ENCODE measurements at regions not wholly inside any gene's neighbourhood (a gene's known extent, or its start where the extent isn't known, plus 50 kb on each side); places are given as distances from the start of the nearest gene placed in this dataset.

DNA sequence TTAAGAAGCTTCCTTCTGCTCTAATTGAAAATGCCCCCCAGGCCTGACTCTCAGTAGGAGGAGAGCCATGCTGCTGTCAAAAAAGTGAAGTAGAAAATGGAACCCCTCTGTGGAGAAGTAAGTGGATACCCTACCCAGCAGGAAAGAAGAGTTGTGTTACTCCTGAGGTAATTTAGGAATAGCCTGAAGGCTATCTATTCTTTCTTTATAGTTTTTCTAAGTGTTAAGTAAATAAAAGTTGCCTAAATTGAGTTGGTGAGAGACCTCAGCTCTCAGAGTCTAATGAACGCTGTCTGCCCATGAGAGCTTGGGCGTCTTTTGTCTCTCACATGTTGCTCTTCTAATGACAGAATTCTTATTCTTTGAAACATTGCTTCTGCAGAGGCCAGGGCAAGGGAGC lies 116.2 kb downstream of the NSUN3 start:
- no peak for DNase-seq (ENCODE audit: low spot score)

DNA sequence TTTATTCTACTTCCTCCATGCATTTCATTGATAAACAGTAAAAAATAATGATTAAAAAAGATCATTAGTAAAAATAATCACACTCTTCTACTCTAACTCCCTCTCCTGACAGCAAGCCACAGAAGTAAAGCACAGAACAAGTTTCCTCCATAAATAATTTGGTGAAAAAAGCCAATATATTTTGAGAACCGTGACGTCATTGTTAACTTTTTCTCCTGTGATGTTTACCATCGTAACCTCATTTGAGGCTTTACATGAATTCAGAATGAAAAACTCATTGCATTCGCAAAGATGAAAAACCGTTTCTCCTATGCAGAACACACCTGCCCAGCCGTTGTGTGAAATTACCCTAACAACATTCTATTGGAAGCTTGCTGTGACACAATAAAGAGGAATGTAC lies 120.7 kb downstream of the NSUN3 start:
- DNase-seq (ENCODE audit: low spot score), result no peak

DNA sequence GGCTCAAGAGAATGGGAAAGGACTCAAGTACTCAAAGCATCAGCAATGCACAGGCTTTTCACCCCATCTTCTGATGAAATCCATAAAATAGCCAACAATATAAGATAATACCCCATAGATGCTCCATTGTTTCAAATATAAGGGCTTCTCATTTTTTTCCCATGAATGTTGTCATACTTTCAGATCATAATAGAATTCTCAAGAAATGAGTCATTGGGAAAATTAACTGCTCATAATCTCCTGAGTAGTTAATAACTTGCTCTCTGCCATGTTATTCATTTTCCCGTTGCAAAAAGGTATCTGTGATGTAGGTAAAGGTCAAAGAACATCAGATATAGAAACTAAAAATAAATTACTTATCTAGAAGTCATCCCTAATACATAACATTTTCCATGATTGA lies 121.9 kb downstream of the NSUN3 start:
- no peak for DNase-seq (ENCODE audit: low spot score)

DNA sequence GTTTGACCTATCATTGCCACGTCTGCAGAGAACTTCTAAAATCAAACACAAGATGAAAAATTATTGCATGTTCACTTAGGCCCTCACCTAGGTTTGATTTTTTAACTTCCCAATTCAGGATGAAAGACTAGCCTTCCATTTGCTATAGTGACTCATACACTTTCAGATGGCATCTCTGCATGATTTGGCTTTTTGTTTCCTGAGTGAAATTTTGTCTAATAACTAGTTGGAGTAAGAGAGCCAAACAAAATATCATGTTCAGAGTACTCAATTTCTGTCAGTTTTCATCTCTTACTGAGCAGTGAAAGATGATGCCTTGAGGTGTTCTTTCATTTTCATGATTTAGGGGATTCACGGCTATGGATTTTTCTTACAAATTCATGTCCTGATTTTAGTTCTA lies 122.9 kb downstream of the NSUN3 start:
- DNase-seq (ENCODE audit: low spot score), result peak; percentile 11

DNA sequence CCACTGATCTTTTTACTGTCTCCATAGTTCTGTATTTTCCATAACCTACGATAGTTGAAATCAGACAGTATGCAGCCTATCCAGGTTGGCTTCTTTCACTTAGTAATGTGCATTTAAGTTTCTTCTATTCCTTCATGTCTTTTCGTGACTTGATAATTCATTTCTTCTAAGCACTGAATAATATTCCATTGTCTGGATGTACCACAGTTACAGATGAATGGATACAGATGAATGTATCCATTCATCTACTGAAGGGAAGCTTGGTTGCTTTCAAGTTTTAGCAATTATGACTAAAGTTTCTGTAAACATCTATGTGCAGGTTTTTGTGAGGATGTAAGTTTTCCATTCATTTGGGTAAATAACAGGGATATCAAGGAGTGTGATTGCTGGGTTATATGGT lies 124.8 kb downstream of the NSUN3 start:
- DNase-seq (ENCODE audit: low spot score), result no peak

DNA sequence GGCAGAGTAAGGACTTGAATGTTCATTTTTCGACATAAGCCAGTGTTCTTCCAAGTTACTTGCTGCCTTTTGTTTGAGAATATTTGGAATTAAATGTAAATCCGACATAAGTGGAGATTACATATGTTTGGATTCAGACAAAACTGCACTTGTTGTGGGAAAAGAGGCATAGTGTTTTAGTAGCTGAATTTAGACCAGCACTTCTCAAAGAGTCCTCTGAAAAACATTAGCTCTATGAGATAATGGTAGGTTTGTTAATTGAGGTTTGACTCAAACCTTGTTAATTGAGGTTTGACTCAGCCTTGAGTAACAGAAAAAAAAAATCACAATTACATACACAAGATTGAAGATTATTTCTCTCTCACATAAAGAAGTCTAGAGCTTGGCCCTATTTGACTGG lies 132.5 kb downstream of the NSUN3 start:
- no peak for DNase-seq (ENCODE audit: low spot score)

DNA sequence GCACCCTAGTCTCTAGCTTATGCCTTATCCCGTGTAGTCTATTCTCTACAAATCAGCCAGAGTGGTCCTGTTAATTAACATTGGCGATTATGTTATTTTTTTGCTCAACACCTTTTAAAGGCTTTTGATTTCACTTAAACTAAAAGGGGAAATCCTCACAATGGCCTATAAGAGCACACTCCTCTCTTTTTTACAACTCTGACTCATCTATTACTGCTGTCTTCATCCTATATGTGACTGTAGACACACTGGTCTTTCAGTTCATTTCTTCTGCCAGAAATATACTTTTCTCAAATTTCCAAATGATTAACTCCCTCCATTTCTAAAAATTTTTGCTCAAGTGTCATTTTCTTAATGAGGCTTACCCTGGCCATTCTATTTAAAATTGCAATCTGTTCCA lies 143.4 kb downstream of the NSUN3 start:
- DNase-seq (ENCODE audit: low spot score), result no peak

DNA sequence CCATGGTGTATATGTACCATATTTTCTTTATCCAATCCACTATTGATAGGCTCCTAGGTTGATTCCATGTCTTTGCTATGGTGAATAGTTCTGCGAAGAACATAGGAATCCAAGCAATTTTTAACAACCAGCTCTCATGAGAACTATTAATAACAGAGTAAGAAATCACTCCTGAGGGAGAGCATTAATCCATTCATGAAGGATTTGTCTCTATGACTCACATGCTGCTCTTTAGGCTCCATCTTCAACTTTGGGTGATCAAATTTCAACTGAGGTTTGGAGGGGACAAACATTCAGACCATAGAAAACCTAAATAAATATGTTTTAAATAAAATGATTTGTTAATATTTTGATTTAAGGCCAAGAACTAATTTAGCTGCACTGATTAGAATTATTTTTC lies 147.4 kb downstream of the NSUN3 start:
- DNase-seq (ENCODE audit: low spot score), result no peak

DNA sequence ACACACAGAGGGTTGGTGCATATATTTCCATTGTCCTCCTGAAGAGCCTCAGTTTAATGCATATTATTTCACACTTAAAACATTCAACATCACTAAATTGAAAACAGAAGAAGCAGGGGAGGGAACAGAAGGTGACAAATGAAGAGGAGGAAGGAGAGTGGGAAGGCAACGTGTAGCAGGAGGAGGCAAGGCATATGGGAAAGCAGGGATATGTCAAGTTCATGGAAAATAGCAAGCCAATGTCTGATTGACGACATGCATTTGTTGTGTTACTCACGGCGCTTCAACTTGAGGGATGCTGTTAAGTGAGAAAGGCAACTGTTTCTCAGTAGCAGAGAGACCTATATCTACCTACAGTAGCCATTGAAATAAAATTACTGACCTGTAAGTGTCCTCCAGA lies 154.5 kb downstream of the NSUN3 start:
- peak; percentile 70 for DNase-seq (ENCODE audit: low spot score)

DNA sequence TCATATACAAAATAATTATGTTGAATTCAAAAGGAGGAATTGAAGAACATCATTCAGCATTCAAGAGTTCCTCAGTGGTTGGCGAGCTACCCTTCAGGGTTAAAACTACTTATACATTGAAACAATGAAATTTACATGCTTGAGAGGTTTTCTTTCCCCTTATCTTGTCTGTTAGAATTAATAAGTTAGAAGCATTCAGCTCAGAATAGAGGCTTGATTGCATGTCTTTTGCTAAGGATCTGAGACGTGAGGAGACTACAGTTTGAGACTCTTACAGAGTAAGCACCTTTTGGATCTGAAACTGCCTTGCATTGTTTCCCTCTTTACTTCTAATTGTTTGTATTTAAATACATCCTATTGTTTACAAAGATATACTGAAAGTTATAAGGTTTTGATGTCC lies 157.6 kb downstream of the NSUN3 start:
- DNase-seq (ENCODE audit: low spot score), result no peak

DNA sequence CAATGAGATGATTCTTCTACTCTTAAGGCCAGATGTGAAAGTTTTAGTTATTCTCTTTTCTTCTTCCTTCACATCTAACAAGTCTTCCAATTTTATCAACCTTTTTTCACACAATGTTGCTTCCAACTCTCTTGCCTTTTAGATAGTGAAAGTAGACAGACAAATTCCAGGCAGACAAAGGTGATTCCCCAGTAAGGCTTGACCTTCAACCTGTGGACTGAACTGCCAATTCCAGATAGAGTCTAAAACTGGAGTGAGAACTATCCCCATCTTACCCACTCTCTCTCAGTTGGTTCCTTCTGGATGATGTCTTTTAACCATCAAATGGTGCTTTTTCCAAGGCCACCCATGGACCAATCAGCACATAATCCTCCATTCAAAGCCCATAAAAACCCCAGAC lies 159.0 kb downstream of the NSUN3 start:
- no peak for DNase-seq (ENCODE audit: low spot score)

DNA sequence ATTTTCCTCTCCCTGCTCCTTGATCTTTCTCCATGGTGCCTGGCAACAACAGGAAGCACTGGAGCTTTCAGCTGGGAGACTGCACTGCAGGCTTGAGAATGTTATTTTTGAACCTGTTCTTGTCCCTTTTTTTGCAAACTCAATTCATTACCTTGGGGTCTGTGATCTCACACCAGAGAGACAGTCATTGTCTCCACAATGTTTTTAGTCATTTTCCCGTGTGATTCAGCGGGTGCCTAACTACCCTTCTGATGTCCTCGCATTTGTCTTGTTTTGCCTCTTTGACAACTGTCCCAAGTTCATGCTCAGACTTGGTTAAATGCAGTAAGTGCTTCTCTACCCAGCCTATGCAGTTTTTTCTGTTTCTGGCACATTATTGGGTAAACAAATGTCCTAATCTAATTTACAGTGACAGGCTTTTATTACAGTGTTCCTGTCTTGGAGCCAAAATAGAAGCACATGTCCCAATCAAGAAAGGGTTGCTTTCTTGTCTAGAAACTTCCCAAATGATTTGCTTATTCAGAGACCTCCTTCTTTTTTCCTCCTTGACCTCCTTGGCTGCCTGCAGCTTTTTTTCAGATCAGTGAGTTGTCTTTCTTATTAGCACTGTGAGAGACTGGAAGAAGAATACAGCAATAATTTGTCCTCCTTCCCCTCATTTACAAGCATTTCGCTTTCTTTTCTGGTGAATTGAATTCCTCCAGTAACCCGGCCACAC lies 162.4 kb downstream of the NSUN3 start:
- peak; percentile 52 for DNase-seq (ENCODE audit: low spot score)

DNA sequence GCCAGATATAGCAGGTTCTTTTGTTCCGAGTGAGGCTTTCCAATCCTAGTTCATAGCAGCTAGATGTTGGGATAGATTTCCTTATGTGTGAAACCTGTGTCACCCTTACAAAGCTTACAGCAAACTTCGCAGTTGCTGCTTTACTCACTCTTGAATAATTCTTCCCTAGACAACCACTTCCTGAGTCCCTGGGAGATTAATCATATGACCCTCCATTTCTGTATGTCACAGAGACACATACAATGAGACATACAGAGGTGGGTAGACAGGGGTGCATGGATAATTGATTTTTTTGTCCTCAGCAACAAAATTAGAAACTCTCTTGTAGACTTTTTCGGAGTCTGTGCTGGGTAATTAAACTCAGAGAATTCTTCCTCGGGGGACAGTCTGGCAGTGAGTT lies 163.2 kb downstream of the NSUN3 start:
- no peak for DNase-seq (ENCODE audit: low spot score)

DNA sequence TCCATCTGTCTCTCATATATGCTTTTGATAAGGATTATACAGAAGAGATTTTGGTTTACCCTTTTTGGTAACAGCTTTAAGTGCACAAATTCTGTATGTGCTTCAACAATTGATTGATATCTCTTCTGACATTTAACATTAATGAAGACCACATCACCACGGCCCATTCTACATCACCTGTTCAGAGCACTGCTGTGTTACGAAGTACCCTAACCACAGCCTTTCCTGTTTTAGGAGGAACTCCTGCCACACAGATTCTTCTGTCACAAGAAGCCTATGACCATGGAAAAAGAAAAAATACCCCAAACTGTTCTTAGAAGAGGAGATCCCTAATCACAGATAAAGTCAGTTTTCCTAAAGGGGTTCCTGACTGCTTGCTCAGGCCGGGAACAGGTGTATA lies 170.1 kb downstream of the NSUN3 start:
- no peak for DNase-seq (ENCODE audit: low spot score)

DNA sequence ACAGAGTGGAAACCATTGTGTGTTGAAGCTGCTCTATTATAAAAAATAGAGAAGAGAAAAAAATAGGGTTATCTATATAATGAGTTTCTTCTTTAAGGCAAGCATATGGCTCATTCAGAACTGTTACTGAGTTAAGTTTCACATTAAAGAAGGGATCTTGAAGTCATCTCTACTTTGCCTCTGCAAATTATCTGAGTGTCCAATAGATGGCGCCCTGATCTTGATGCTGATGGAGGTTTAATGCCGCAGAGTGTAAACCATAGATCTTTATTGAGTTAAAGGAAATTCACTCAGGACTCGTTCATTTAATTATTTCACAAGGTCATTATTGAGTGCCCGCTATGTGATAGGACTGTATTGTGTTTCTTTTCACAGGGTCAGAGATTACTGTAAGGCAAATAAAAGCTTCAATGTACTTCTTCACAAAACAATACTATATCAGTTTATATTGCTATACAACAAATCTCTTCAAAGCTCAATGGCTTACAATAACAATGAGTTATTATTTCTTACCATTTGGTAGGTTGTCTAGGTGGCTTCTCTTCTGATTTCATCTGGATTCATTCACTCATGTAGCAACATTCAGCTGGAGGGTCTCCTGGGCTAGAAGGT lies 171.4 kb downstream of the NSUN3 start:
- peak; percentile 65 for DNase-seq (ENCODE audit: low spot score)

DNA sequence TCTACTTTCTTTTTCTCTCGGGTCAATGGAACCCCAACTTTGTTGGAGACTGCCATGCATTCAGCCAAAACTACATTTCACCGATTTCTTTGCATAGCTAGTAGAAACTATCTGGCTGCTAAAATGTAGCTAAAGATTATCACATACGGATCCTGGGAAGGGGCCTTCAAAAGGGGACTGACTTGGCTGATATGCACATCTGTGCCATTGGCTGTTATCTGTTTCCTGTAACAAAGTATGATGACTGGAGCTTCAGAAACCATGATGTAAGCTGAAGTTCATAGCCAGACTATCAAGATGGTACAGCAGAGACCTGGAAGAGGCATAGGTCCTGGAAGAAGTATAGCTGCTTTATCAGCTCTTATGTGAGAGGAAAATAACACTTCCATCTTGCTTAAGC lies 179.1 kb downstream of the NSUN3 start:
- DNase-seq (ENCODE audit: low spot score), result no peak

DNA sequence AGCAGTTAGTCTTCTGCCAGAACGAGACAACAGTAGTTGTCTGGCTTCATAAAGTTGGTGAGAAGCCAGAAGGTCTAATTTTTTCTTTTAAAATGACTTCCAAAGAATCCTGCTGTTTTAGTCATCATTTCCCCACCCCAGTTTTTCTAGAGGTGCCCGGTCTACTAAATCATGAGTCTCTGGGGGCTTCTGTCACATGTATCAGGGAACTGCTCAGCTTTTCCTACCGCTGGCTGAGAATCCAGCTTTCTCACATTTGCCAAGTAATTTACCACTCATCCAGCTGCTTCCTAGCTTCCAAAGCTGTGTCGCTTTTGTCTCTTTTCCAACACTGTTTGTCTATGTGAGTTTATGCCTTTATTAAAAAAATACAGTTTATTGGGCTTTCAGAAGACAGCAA lies 183.3 kb downstream of the NSUN3 start:
- DNase-seq (ENCODE audit: low spot score), result no peak

DNA sequence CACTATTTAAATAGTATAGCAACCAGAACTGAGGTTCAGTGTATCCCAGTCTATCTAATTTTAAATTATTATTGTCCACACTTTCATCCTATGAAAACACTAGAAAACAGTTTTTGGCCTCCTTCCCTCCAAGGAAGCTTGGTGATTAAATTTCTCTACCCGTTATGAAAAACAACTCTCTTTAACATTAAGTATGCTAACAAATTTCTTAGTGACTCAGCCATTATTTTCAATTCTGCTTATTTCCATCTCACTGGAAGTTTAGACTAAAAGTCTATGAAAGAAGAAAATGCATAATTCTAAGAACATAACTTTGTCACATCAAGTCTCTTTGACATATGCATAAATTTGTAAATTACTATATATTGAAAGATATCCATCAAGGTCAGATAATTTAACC lies 185.2 kb downstream of the NSUN3 start:
- no peak for DNase-seq (ENCODE audit: low spot score)

DNA sequence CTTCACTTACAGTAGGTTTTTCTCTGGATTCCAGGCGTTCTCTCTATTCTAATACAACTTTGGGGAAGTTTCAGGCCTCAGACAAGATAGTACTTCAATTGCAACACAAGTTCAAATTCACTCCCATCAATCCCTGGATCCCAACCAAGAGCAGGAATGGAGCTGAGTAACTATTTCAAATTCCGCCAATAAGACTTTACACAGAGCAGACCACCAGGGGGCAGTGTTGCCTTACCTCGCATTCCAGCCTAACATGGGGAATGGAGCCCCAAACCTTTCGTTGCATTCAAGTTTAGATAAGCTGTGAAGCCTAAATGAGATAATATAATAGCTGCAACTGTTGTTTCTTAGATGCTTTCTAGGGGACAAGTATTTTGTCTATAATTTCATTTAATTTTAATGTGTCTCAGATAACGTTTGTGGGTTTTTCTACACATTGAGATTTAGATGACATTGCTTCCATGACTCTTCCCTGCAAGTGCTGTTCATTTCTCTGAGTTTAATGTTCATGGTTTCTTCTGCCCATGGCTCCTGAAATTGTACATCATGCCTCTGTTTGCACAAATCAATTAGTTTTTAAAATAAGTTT lies 186.7 kb downstream of the NSUN3 start:
- DNase-seq (ENCODE audit: low spot score), result peak; percentile 70

DNA sequence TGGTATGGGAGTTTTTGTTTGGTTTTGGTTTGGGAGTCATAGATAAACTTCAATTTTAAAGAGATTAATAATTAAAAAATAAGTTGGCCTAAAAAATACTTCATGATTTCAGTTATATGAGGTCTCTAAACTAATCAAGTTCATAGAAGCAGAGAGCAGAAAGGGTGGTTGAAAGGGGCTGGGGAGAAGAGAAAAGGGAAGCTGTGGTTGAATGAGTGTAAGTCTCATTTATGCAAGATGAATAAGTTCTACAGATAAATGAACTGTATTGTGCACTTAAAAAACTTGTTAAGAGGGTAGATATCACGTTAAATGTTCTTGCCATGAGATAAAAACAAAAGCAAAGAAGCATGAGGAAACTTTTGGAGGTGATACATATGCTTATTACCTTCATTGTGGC lies 188.7 kb downstream of the NSUN3 start:
- DNase-seq (ENCODE audit: low spot score), result no peak

DNA sequence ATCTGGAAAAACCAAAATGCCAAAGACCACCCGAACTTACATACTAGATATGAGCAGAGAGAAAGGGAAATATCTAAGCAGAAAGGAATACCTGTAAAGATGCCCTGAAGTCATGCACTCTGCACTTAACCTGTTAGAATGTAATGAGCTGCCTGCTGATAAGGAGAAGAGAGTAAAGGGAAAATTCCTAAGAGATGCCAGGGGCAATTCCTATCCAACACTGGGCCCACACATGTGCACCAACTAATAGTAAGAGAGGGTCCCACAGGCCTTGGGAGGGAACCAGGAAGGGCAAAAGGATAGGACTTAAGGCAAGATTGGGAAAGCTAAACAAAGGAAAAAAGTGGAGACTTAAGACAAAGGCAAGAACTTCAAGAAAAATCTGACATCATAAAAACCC lies 189.5 kb downstream of the NSUN3 start:
- DNase-seq (ENCODE audit: low spot score), result no peak

DNA sequence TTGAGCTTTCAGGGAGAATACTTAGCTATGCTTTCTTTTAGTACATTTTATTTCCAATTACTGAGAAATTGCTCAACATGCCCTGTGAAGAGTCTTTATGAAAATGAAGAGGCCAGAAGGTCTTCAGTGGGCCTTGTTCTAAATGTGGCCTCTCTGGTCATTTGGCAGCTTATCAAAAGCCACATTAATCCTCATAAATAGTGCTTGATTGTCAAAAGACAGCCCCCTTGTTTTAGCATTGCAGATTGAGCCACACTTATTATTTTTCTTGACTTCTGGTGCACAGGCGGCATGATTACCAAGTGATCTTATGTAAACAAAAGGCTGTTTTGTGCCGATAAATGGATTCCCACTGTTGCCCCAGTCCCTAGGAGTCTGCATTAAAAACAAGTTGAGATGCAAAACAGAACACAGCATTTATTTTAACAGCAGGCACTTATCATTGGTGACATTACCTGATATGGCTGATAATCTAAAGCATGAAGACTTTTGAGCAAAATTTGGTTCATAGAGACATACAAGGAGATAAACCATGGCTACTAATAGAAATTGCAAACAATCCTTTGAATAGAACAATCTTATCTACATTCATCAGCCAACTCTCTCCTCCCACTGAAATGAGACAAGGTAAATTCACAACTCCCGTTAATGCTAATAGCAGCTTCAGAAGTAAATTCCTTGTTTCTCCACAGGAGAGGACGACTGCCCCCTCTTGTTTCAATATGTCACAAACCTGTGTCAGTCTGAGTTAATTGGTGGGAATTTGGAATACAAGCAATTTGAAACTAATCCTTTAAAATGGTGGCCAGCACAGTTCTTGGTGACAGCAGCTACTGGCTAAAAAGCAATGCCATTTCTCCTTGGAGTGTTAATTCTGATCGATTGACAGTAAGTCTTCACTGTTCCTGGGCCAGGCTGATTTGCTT lies 194.3 kb downstream of the NSUN3 start:
- DNase-seq (ENCODE audit: low spot score), result no peak

DNA sequence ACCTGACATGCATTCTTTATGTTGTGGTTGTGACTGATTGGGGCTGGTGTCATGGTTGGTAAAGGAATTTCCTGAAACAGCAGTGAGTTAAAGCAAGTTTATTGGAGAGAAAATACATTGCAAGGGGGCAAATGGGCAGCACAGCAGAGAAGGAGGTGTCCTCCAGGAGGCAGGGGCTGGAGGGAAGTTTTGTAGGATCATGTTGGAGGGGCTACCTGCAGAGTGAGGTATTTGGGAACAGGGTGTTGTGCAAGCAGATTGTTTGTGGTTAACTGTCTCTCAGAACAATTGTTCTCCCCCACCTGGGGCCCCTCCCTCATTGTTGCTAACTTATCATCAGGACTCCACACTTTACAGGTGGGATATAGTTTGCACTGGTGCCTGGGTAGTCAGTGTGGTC lies 196.0 kb downstream of the NSUN3 start:
- no peak for DNase-seq (ENCODE audit: low spot score)
